NCI-H774 (cell line): ENCODE measurements at regions not wholly inside any gene's neighbourhood (a gene's known extent, or its start where the extent isn't known, plus 50 kb on each side); places are given as distances from the start of the nearest gene placed in this dataset.
"Not testable (repeated sequence)": the region's sequence is repeated elsewhere in the genome, so short reads cannot be mapped to it uniquely, and the experiment has no call there.

Experiments used
- DNase-seq: peaks from one replicate; lab custom pipeline; 2025; lab: John Stamatoyannopoulos, UW

DNA sequence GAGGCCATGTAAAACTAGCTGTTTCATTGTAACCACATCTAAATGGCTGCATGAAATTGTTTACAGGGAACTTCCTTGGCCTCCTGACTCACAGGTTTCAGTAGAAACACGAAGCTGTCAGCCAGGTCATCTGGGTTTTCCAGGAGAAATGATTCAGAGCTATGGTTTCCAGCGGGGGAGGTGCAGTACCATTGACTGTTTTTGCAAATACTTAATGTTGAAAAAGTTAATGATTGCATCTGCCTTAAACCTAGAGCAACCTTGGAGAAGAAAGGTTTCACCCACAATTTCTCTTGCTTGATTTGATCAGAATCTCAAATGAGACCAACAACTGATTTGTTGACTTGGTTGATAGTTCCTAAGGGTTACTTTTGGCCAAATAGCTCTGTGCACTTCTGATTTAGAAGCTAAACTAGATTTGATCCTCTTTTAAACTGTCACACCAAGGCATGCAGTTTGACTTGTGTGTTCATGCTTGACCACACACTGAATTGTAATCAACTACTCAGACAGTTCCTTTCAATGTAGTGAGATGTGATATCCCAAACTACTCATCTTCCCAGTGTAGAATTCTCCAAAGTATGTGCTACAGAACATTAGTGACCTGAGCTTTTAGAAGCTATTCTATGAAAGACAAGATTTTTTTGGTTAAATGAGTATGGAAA is 193.5 kb upstream of the CHST9 start:
- DNase-seq = no peak

DNA sequence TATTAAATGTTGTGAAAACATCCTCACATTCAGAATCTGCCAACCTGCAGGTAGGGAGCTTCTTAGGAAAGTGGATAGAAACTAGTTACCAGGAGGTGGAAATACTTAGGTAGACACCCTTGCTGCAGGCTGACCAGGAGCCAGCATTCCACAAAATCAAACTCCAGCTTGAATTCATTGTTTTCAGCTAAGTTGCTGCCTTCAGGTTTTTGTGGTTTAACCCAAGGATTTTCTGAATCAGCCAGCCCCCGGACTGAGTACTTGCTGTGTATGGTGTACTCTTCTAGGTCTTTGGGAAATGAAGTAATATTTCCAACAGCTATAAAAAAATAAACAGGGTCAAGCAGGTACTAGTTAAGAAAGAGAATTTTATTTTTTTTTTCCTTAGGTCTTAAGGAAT is 192.1 kb upstream of the CHST9 start:
- no peak for DNase-seq

DNA sequence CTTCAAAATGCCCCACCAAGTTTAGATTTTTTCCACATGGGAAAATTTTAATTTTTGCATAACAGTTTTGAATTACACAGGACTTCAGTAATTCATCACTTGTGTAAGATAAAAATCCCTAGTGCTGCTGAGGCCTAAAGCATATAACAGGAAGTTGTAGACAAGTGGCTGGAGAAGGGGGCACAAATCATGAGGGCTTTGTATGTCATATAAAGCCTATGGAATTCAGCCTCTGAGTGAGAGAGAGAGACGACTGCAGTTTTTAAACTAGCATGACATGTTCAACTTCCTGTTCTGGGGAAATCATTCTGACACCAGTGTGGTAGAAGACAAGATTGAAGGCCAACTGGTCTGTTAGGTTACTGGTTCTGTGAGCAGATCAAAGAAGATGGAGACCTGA is 187.3 kb upstream of the CHST9 start:
- no peak for DNase-seq

DNA sequence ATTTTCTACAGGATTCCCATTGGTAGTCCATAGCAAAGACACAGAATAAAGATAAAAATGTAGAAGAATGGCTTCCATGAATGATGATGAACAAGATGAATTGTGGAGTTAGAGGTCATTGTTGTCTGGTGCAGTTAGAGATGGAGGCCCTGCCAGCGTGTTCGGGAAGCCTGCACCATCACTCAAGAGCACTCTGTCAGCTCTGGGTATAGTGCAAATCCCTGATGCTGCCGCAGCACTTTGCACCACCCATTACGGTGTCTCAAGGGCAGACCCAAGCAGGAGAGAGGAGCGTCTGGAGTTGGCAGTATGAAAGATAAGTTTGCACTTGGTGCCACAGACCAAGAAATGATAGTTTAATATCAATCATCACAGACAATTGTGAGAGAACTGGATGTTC is 181.6 kb upstream of the CHST9 start:
- no peak for DNase-seq

DNA sequence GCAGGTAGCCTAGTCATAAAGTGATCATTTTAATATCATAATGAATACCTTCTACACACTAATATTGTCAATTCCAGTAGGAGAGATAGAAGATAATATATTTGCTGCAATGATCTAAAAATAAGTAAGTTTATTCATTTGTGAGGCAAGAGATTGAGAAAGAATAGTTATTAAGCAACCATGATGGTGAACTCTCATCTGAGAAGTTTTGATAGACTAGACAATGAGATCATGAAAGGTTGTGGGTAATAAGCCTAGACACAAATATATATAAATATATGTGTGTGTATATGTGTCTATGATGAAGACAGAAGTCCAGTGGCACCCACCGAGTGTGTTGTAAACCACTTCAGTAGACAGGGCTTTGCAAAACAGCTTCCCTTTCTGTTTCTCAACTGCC is 181.0 kb upstream of the CHST9 start:
- no peak for DNase-seq

DNA sequence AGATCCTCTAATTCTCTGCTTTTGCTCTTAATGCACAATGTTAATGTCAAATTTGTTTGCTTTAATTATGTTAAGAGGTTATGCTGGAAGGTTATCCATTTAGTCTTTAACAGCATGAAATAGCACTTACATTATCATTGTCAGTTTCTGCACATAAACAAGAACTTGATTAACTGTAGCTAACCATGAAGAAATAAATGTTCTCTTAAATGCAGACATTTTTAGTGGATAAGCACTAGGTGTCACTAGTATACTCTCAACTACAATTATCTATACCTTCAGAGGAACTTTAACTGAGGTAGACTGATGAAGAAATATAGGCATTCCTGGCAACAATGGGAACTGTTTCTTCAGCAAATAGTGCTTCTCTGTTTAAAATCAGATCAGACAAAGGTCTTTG is 178.8 kb upstream of the CHST9 start:
- no peak for DNase-seq

DNA sequence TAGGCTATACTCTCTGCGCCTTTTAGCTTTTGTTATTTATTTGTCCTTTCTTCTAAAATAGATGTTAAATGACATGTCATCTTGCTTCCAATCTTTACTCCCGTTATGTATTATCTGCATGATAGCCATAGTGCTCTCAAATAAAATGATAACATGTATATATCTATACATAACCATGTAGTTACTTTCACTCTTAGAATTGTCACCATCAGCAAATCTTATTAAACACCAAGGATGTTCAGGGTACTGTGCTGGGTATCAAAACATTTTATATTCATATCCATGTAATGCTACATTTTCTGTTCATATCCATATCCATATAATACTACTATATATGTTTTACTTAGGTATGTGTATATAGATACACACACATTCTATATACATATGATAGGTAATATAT is 176.4 kb upstream of the CHST9 start:
- DNase-seq = no peak

DNA sequence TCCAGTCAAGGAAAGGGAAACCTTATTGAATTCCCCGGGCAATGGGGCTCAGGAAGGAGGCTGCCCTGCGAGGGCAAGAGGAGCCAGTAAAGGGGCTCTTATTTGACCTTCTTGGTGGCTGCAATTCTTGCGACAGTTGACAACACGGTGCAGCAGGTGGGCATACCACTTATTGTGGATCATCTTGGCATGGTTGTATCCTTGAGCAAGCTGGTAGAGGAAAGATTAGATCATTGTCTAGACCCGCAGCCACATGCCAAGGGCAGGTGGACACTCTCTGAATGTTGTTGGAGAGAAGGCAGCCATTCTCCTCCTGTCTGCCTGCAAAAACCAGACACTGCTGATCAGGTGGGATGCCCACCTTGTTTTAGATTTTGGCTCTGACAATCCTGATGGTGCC is 170.2 kb upstream of the CHST9 start:
- no peak for DNase-seq

DNA sequence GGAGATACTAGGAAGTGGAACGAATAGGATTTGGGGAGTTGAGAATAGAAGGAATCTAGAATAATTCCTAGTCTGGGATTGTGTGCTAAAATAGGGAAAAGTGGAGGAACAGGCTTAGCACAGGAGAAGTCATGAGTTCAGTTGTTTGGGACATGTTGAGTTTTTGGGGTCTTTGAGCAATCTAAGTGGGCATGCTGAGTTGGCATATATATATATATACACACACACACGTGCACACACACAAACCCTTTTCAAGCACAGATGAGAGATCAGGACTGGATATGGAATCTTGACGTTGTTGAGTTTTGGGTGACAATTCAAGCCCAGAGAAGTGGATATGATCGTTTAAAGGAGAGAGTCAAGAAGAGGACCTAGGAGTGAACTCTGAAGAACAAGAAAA is 168.2 kb upstream of the CHST9 start:
- no peak for DNase-seq

DNA sequence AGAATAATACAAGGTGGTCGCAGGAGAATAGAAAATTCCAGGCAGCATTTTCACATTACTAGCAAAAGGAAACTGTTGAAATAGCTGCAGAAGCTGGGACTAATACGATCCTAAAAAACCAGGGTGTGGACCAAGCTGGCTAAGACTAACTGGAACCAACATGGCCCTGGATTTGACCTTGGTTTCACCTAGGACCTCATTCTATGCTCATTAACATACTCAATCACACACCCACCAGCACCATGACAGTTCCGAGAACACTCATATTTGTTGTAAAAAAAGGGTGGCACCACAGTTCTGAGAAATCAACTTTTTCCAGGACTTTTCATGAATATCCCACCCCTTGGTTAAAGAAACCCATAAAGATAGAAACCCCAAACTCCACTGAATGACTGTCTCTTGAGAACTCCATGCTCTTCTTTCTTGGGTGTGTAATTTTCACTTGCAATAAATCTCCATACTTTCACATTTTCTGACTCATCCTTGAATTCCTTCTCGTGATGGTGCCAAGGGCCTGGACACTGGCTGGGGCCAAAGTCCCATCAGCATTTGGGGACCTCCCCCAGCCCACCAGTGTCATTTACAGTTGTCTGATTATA is 164.3 kb upstream of the CHST9 start:
- no peak for DNase-seq

DNA sequence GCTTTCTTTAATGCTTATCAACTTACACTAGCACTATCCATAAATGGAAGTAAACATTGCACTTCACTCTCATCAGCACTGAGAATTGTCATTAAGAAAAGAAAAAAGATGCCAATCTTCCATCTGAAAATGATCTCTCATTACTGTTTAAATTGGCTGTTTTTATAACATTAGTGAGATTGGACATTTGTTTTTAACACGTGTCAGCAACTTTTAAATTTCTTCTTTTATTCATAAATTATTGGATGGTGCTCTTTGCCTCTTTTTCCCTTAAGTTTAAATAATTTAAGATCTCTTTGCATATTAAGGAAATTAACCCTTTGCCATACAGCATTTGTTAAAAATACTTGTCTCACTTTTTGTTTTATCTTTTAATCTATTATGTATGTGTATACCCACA is 146.5 kb upstream of the CHST9 start:
- DNase-seq = no peak

DNA sequence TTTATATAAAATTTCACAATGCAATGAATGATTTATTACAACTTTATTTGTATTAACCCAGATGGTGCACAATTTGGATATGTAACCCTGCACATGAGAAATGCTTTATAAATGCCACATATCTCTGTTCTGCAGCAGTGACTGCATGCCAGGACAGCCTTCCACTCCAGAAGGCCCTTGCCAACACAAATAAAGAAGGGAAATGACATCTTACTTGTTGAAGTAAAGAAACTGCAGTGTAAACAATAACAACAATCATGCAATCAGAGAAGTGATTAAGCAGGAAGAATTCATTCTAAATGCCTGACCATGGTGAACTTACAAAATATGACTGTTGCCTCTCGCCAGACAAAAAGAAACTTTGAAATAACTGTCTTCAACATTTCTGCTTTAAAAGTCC is 129.9 kb upstream of the CHST9 start:
- no peak for DNase-seq

DNA sequence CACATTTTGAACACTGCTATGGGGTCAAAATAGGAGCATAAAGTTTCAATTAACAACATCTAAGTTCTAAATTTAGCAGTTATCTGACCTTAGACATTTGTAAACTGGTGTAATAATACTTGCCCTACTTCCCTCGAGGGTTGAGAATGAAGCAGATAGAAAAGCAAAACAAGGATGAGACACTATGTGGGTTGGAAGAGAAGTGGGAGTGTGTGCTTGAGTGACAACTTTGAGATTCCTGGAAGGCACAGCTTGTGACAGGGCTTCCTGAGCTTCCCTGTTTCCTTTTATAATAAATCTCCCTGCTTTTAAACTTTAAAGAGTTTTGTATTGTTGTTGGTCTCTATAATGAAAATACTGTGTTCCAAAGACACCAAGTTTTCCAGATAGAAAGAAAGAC is 128.6 kb upstream of the CHST9 start:
- DNase-seq = no peak

DNA sequence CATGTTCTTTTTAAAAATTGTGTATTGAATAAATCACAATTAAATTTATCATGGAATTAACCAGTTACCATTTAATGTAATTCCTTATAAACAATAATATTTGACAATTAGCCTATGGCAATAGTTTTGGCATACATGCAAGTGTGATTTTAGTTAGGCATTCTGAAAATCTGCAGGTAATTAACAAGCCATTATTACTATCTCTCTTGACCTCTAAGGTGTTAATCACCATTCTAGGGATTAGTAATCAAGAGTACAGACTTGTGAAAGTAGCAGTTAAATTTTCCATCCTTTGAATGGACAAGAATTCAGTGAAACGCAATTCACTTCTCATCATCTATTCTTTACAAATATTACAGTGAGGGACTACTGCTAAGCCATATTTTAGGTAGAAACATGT is 127.7 kb upstream of the CHST9 start:
- no peak for DNase-seq

DNA sequence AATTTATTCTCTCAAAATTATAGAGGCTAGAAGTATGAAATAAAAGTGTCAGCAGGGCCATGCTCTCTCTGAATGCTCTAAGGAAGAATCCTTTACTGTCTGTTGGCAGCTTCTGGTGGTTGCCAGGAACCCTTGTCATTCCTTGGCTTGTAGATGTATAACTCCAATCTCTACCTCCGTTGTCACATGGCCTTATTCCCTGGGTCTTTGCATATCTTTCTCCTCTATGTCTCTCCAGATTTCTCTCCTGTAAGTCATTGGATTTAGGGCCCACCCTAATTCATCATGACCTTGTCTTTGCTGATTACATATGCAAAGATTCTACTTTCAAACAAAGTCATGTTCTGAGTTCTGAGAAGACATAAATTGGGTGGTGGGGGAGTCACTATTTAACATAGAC is 127.0 kb upstream of the CHST9 start:
- DNase-seq = no peak

DNA sequence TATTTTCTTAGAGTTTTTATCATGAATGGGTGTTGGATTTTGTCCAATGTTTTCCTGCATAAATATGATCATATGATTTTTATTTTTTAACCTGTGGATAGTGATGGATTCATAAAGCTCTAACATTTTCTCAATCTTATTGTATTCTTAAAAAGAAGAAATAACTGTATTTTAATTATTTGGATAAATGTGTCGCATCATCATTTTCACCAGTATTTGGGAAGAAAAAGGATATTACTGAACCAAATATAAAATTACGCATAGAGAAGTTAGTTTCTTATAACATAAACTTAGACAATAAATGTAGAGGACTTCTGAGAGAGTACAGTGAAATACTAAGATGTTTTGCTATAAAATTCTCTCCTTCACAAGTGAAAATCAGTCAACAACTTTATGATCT is 126.0 kb upstream of the CHST9 start:
- no peak for DNase-seq

DNA sequence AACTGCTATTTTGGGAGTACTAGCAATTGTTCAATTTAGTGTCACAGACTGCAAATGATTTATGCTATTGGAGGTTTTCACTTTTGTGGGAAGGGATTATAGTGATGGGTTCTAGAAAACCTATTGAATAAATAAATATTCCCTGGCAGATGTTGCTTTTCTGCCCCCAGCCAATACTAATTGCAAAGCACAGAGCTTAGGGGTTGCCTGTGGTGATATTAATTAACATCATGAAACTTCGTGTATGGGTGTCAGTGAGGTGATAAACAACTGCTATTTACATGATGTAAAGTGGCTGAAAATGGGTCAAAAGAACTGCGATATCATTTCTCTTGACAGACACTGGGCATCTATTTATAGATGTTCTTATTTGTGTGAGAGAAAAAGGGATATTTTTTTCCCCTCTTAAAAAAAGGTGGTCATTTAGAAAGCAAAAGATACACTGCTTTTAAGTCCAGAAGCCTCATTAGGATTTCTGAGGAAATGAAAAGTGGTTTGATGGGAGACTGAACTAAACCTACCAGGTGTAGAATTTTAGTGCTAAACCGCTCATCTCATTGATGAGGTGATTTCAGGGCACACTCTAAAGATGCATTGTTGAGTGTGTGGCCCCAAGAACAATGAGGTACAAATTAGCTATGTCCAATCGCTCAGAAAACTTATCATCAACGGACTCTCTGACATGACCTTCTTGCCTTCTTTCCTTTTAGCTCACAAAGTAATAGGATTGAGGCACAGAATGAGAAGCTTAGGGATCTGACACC is 116.7 kb upstream of the CHST9 start:
- DNase-seq = no peak

DNA sequence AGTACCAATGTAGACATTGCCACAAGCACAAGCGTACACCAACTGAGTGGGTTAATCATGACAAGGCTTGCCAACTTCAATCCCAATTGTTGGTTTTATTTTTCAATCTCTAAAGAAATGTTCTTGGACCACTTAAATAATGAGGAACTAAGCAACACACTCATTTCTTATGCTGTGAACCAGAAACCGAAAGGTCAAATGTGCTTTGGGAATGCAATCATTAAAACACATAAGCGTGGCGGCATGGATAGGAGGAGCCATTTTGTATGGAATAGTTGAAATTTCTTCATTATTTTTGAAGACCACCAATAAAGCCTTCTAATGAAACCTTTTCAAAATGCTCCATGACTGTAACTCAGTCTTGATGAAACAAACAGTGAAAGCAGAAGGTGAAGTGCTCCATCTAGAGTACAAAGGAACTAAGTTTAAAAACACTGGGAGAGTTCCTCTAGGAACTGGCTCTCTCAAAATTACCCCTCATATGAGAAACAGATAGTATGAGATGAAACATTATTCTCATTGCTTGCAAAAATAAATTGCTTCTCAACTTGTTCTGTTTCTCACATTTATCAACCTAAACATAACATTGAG is 113.2 kb upstream of the CHST9 start:
- no peak for DNase-seq

DNA sequence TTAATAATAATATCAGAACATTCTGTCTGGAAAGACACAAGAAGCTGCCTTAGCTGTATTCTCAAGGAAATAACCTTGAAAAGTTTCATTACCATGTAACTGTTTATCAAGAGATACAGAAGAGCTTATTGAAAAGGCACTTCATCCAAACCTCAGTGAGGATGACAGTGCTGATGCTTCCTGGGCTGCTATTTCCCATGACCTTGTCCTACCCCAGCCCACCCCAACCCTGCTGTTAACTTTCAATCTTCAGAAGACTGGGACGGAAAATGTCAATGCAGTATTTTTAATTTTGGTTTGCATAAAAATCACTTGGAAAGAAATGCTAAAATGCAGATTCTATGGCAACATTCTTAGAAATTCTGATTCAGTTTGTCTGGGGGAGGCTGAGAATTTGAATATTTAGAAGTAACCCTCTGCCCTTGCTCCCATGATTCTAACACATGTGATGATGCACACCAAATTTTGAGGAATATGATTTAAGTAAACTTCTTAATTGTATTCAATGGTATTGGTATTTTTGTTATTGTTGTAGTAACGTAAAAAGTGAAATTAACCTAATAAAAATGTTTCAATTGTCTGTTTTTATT is 101.0 kb upstream of the CHST9 start:
- DNase-seq = not testable (repeated sequence)

DNA sequence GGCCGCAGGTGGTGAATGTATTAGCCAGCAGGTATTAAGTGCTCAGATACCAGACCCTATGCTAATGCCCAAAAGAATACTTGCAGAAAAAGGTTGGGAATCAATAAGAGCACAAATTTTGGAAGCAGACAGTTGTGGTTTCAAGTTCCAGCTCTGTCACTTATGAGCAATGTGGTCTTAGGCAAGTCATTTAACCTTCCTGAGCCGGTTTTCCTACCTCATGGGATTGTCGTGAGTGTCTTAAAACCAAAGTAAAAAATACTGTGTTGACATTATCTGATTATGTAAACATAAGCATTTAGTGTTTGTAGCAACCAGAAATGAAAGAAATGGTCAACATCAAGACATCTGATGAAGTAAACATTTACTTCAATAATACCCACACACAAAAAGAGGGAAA is 93.0 kb upstream of the CHST9 start:
- no peak for DNase-seq

DNA sequence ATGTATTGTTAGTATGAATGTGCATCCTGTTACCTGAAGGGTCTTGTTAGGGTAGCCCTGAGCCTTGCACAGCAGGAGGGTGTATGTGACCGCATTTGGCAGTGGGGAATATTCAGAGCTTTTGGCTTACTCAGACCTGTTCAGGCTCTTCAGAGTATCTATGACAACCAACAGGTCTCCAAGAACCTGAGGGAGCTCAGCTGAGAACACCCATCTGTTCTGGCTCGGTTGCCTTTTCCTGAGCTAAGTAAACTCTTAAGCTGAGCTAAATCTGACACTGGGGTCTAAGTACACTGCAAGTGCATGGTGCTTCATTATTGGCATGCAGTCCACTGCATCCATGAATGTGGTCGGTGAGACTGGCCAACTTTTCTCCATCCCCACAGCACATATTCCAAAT is 92.4 kb upstream of the CHST9 start:
- no peak for DNase-seq

DNA sequence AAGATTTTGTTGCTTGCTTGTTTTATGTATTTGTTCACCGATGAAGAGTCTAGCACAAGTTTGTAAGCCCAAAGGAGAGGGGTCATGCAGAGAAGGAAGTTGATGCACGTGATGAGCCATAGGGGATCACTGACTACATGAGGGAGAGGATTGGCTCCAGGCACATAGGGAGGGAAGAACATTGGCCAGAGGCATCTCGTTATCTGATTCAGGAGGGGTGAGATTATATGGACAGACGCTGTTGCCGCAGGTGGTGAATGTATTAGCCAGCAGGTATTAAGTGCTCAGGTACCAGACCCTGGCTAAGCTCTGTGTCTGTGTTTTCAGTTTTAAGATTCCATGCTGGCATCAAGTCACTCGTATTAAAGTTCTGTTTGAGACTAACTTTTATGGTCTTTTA is 91.8 kb upstream of the CHST9 start:
- no peak for DNase-seq

DNA sequence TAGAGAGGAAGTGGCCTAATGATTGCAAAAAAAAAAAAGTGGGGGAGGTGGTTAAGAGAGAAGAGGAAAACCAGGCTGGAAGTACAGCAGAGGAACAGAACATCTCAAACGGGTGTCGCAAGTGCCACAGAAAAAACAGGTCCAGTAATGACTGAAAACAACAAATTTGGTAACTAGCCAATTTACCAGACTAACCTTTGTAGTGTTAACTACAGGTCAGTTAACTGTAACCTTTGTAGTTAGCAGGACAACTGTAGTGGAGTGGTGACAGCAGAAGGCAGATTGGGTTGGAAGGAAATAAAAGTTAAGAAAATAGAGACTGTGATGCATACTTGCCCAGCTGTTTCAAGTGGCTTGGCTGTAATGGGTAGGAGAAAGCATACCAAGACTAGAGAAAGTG is 91.4 kb upstream of the CHST9 start:
- no peak for DNase-seq
